ENCODE measurements at regions not wholly inside any gene's neighbourhood (a gene's known extent, or its start where the extent isn't known, plus 50 kb on each side); places are given as distances from the start of the nearest gene placed in this dataset.

- no peaks in the 10 kb centered on the region for H3K79me2 ChIP-seq (ENCODE audit: control insufficient read depth, insufficient read depth, low read length)
- no peak overlapping the region for H3K9ac ChIP-seq (ENCODE audit: low read length)
- H3K56ac ChIP-seq (ENCODE audit: low read length): no peak overlapping the region
- H3K36me3 ChIP-seq (ENCODE audit: control insufficient read depth, insufficient read depth, low read length): no peaks in the 10 kb centered on the region
- H3K4ac ChIP-seq (ENCODE audit: low read depth, low read length): no peak overlapping the region
- no CpG with 5 or more reads among the region's 9 CpGs for WGBS (ENCODE audit: extremely low coverage, insufficient coverage, low lambda C conversion rate)
- DNase-seq: no peak
- H4K8ac ChIP-seq (ENCODE audit: low read depth, low read length): no peak overlapping the region
- no peak overlapping the region for H2AK5ac ChIP-seq (ENCODE audit: low read length)
- H3K79me1 ChIP-seq (ENCODE audit: low read length): no peaks in the 10 kb centered on the region
- H3K23ac ChIP-seq (ENCODE audit: low read length): no peak overlapping the region
- no peak overlapping the region for H4K5ac ChIP-seq (ENCODE audit: low read length)
- H3K4me2 ChIP-seq (ENCODE audit: low read length): no peak overlapping the region
- H3K18ac ChIP-seq (ENCODE audit: low read length): no peak overlapping the region
- no peaks in the 10 kb centered on the region for H3K27me3 ChIP-seq (ENCODE audit: insufficient read depth, low read length, poor library complexity)
- no peak overlapping the region for H2BK15ac ChIP-seq (replicated peaks; ENCODE audit: low read depth)
- H2BK120ac ChIP-seq (ENCODE audit: low read depth, low read length): no peak overlapping the region
- no peak overlapping the region for H2BK5ac ChIP-seq (ENCODE audit: low read length)
- no peak overlapping the region for H3K4me3 ChIP-seq (ENCODE audit: low read length)
- H3K27ac ChIP-seq (ENCODE audit: low read depth, low read length): no peak overlapping the region
- H3K4me1 ChIP-seq (ENCODE audit: control insufficient read depth, low read depth, low read length): no peaks in the 10 kb centered on the region
Measured at GRCh38 chr2:176976736-176977685, 235.6 kb upstream of the HNRNPA3 start.

GRCh38 chr2:176978921-176979320, 233.7 kb upstream of the HNRNPA3 start:
- Histone ChIP-seq H3K4me1 (ENCODE audit: control insufficient read depth, low read depth, low read length) (no peaks in the 10 kb centered on the region), H3K9ac (ENCODE audit: low read length) (no peak overlapping the region), H3K4ac (ENCODE audit: low read depth, low read length) (no peak overlapping the region), H4K8ac (ENCODE audit: low read depth, low read length) (no peak overlapping the region), H3K27ac (ENCODE audit: low read depth, low read length) (no peak overlapping the region), H3K36me3 (ENCODE audit: control insufficient read depth, insufficient read depth, low read length) (no peaks in the 10 kb centered on the region), H3K56ac (ENCODE audit: low read length) (no peak overlapping the region), H3K27me3 (ENCODE audit: insufficient read depth, low read length, poor library complexity) (no peaks in the 10 kb centered on the region), H3K79me2 (ENCODE audit: control insufficient read depth, insufficient read depth, low read length) (no peaks in the 10 kb centered on the region), H2BK15ac (replicated peaks; ENCODE audit: low read depth) (no peak overlapping the region), H3K18ac (ENCODE audit: low read length) (no peak overlapping the region), H3K79me1 (ENCODE audit: low read length) (no peaks in the 10 kb centered on the region), H2BK120ac (ENCODE audit: low read depth, low read length) (no peak overlapping the region), H2BK5ac (ENCODE audit: low read length) (no peak overlapping the region), H3K23ac (ENCODE audit: low read length) (no peak overlapping the region), H3K4me3 (ENCODE audit: low read length) (no peak overlapping the region), H4K5ac (ENCODE audit: low read length) (no peak overlapping the region), H2AK5ac (ENCODE audit: low read length) (no peak overlapping the region), H3K4me2 (ENCODE audit: low read length) (no peak overlapping the region)
- DNase-seq: peak; percentile 12
- WGBS (ENCODE audit: extremely low coverage, insufficient coverage, low lambda C conversion rate): no CpG with 5 or more reads among the region's 2 CpGs

- Histone ChIP-seq H3K4me1 (ENCODE audit: control insufficient read depth, low read depth, low read length) (no peaks in the 10 kb centered on the region), H3K18ac (ENCODE audit: low read length) (no peak overlapping the region), H3K4me2 (ENCODE audit: low read length) (no peak overlapping the region), H4K8ac (ENCODE audit: low read depth, low read length) (no peak overlapping the region), H3K27me3 (ENCODE audit: insufficient read depth, low read length, poor library complexity) (no peaks in the 10 kb centered on the region), H2BK5ac (ENCODE audit: low read length) (no peak overlapping the region), H3K27ac (ENCODE audit: low read depth, low read length) (no peak overlapping the region), H3K4ac (ENCODE audit: low read depth, low read length) (no peak overlapping the region), H3K79me1 (ENCODE audit: low read length) (no peaks in the 10 kb centered on the region), H2BK15ac (replicated peaks; ENCODE audit: low read depth) (no peak overlapping the region), H2BK120ac (ENCODE audit: low read depth, low read length) (no peak overlapping the region), H3K4me3 (ENCODE audit: low read length) (no peak overlapping the region), H3K79me2 (ENCODE audit: control insufficient read depth, insufficient read depth, low read length) (no peaks in the 10 kb centered on the region), H3K36me3 (ENCODE audit: control insufficient read depth, insufficient read depth, low read length) (no peaks in the 10 kb centered on the region), H3K23ac (ENCODE audit: low read length) (no peak overlapping the region), H2AK5ac (ENCODE audit: low read length) (no peak overlapping the region), H3K9ac (ENCODE audit: low read length) (no peak overlapping the region), H4K5ac (ENCODE audit: low read length) (no peak overlapping the region), H3K56ac (ENCODE audit: low read length) (no peak overlapping the region)
- no CpG with 5 or more reads among the region's 2 CpGs for whole genome bisulfite sequencing (ENCODE audit: extremely low coverage, insufficient coverage, low lambda C conversion rate)
- no peak for DNase-seq
Measured at GRCh38 chr2:176979981-176980710, 232.4 kb upstream of the HNRNPA3 start.

GRCh38 chr2:176984987-176985386, 227.6 kb upstream of the HNRNPA3 start:
- no peak overlapping the region for H4K5ac ChIP-seq (ENCODE audit: low read length)
- H2AK5ac ChIP-seq (ENCODE audit: low read length): no peak overlapping the region
- H3K4ac ChIP-seq (ENCODE audit: low read depth, low read length): no peak overlapping the region
- no peak overlapping the region for H3K4me3 ChIP-seq (ENCODE audit: low read length)
- no peak overlapping the region for H3K56ac ChIP-seq (ENCODE audit: low read length)
- H3K18ac ChIP-seq (ENCODE audit: low read length): no peak overlapping the region
- H4K8ac ChIP-seq (ENCODE audit: low read depth, low read length): no peak overlapping the region
- H3K27me3 ChIP-seq (ENCODE audit: insufficient read depth, low read length, poor library complexity): no peaks in the 10 kb centered on the region
- DNase-seq: peak; percentile 13
- H3K23ac ChIP-seq (ENCODE audit: low read length): no peak overlapping the region
- H2BK120ac ChIP-seq (ENCODE audit: low read depth, low read length): no peak overlapping the region
- H3K4me2 ChIP-seq (ENCODE audit: low read length): no peak overlapping the region
- H3K79me2 ChIP-seq (ENCODE audit: control insufficient read depth, insufficient read depth, low read length): no peaks in the 10 kb centered on the region
- no CpG with 5 or more reads among the region's 4 CpGs for WGBS (ENCODE audit: extremely low coverage, insufficient coverage, low lambda C conversion rate)
- H3K27ac ChIP-seq (ENCODE audit: low read depth, low read length): no peak overlapping the region
- no peaks in the 10 kb centered on the region for H3K79me1 ChIP-seq (ENCODE audit: low read length)
- H3K9ac ChIP-seq (ENCODE audit: low read length): no peak overlapping the region
- H2BK5ac ChIP-seq (ENCODE audit: low read length): no peak overlapping the region
- H3K4me1 ChIP-seq (ENCODE audit: control insufficient read depth, low read depth, low read length): no peaks in the 10 kb centered on the region
- no peak overlapping the region for H2BK15ac ChIP-seq (replicated peaks; ENCODE audit: low read depth)
- no peaks in the 10 kb centered on the region for H3K36me3 ChIP-seq (ENCODE audit: control insufficient read depth, insufficient read depth, low read length)

- H3K4me3 ChIP-seq (ENCODE audit: low read length): no peak overlapping the region
Measured at GRCh38 chr2:176985871-176986270, 226.7 kb upstream of the HNRNPA3 start.

More at GRCh38 chr2:176985871-176986270, 226.7 kb upstream of the HNRNPA3 start:
- H4K8ac ChIP-seq (ENCODE audit: low read depth, low read length): no peak overlapping the region
- no CpG with 5 or more reads among the region's 2 CpGs for WGBS (ENCODE audit: extremely low coverage, insufficient coverage, low lambda C conversion rate)
- no peak overlapping the region for H3K9ac ChIP-seq (ENCODE audit: low read length)
- H3K27me3 ChIP-seq (ENCODE audit: insufficient read depth, low read length, poor library complexity): no peaks in the 10 kb centered on the region
- H4K5ac ChIP-seq (ENCODE audit: low read length): no peak overlapping the region
- H2BK120ac ChIP-seq (ENCODE audit: low read depth, low read length): no peak overlapping the region
- no peak overlapping the region for H3K4ac ChIP-seq (ENCODE audit: low read depth, low read length)
- no peak overlapping the region for H3K27ac ChIP-seq (ENCODE audit: low read depth, low read length)
- no peaks in the 10 kb centered on the region for H3K36me3 ChIP-seq (ENCODE audit: control insufficient read depth, insufficient read depth, low read length)
- H3K4me1 ChIP-seq (ENCODE audit: control insufficient read depth, low read depth, low read length): no peaks in the 10 kb centered on the region
- no peak overlapping the region for H3K56ac ChIP-seq (ENCODE audit: low read length)
- no peaks in the 10 kb centered on the region for H3K79me2 ChIP-seq (ENCODE audit: control insufficient read depth, insufficient read depth, low read length)
- no peak for DNase-seq
- no peak overlapping the region for H2AK5ac ChIP-seq (ENCODE audit: low read length)
- H2BK5ac ChIP-seq (ENCODE audit: low read length): no peak overlapping the region
- H2BK15ac ChIP-seq (replicated peaks; ENCODE audit: low read depth): no peak overlapping the region
- no peaks in the 10 kb centered on the region for H3K79me1 ChIP-seq (ENCODE audit: low read length)
- no peak overlapping the region for H3K18ac ChIP-seq (ENCODE audit: low read length)
- H3K4me2 ChIP-seq (ENCODE audit: low read length): no peak overlapping the region
- no peak overlapping the region for H3K23ac ChIP-seq (ENCODE audit: low read length)
